CD4-positive, alpha-beta T cell treated with Interleukin-4 for 4 hours (primary cell): ENCODE measurements at regions not wholly inside any gene's neighbourhood (a gene's known extent, or its start where the extent isn't known, plus 50 kb on each side); places are given as distances from the start of the nearest gene placed in this dataset.
"Not testable (repeated sequence)": the region's sequence is repeated elsewhere in the genome, so short reads cannot be mapped to it uniquely, and the experiment has no call there.

Experiments
- DNase-seq: peaks from one replicate; pipeline ENCODE4 v3.0.0-alpha.2; 2020

- DNase-seq, result no peak
Observed at GRCh38 chr17:65301184-65301583, 164.0 kb downstream of the RGS9 start.

- no peak for DNase-seq
Observed at GRCh38 chr17:65297916-65298315, 160.7 kb downstream of the RGS9 start.

- DNase-seq, result no peak
Observed at GRCh38 chr17:65297384-65297783, 160.2 kb downstream of the RGS9 start.

- DNase-seq, result peak; percentile 53
Observed at GRCh38 chr17:65294181-65294719, 157.1 kb downstream of the RGS9 start.

- DNase-seq, result no peak
Observed at GRCh38 chr17:65293584-65294180, 156.5 kb downstream of the RGS9 start.

GRCh38 chr17:65292430-65292829 is 155.3 kb downstream of the RGS9 start:
- DNase-seq, result no peak

GRCh38 chr17:65291301-65291700 is 154.1 kb downstream of the RGS9 start:
- not testable (repeated sequence) for DNase-seq

GRCh38 chr17:65290616-65291015 is 153.4 kb downstream of the RGS9 start:
- DNase-seq, result no peak

GRCh38 chr17:65290056-65290455 is 152.9 kb downstream of the RGS9 start:
- DNase-seq, result no peak

GRCh38 chr17:65287040-65287439 is 149.9 kb downstream of the RGS9 start:
- DNase-seq, result no peak

- DNase-seq, result no peak
Observed at GRCh38 chr17:65283704-65284103, 146.5 kb downstream of the RGS9 start.

- no peak for DNase-seq
Observed at GRCh38 chr17:65279456-65279855, 142.3 kb downstream of the RGS9 start.

GRCh38 chr17:65278820-65279184 is 141.6 kb downstream of the RGS9 start:
- no peak for DNase-seq

GRCh38 chr17:65278050-65278819 is 141.1 kb downstream of the RGS9 start:
- no peak for DNase-seq

GRCh38 chr17:65277576-65277975 is 140.4 kb downstream of the RGS9 start:
- no peak for DNase-seq
